GM19240 (cell line): ENCODE measurements at regions not wholly inside any gene's neighbourhood (a gene's known extent, or its start where the extent isn't known, plus 50 kb on each side); places are given as distances from the start of the nearest gene placed in this dataset.

Experiments
- DNase-seq: peaks from one replicate; pipeline ENCODE4 v3.0.0; 2011; ENCODE audit warnings: low spot score; ENCODE audit not compliant: insufficient read length

- DNase-seq, result no peak
Observed at GRCh38 chr3:70899816-70900215, 587.4 kb upstream of the MDFIC2 start.

- DNase-seq, result no peak
Observed at GRCh38 chr3:70890020-70890394, 577.6 kb upstream of the MDFIC2 start.

- DNase-seq, result no peak
Observed at GRCh38 chr3:70889162-70890019, 577.0 kb upstream of the MDFIC2 start.

- no peak for DNase-seq
Observed at GRCh38 chr3:70885636-70886035, 573.2 kb upstream of the MDFIC2 start.

- DNase-seq, result no peak
Observed at GRCh38 chr3:70882104-70882503, 569.7 kb upstream of the MDFIC2 start.

- no peak for DNase-seq
Observed at GRCh38 chr3:70880421-70880820, 568.0 kb upstream of the MDFIC2 start.

GRCh38 chr3:70876154-70876553 is 563.7 kb upstream of the MDFIC2 start:
- DNase-seq, result no peak

- no peak for DNase-seq
Observed at GRCh38 chr3:70874196-70874595, 561.8 kb upstream of the MDFIC2 start.

- DNase-seq, result no peak
Observed at GRCh38 chr3:70873686-70874085, 561.2 kb upstream of the MDFIC2 start.

- DNase-seq, result no peak
Observed at GRCh38 chr3:70871909-70872656, 559.6 kb upstream of the MDFIC2 start.

- DNase-seq, result no peak
Observed at GRCh38 chr3:70870576-70870975, 558.1 kb upstream of the MDFIC2 start.

GRCh38 chr3:70868561-70868960 is 556.1 kb upstream of the MDFIC2 start:
- DNase-seq, result no peak

GRCh38 chr3:70863049-70863448 is 550.6 kb upstream of the MDFIC2 start:
- DNase-seq, result no peak

- no peak for DNase-seq
Observed at GRCh38 chr3:70861855-70862254, 549.4 kb upstream of the MDFIC2 start.

- DNase-seq, result no peak
Observed at GRCh38 chr3:70861234-70861633, 548.8 kb upstream of the MDFIC2 start.

GRCh38 chr3:70857916-70858315 is 545.5 kb upstream of the MDFIC2 start:
- DNase-seq, result no peak

GRCh38 chr3:70856414-70857162 is 544.1 kb upstream of the MDFIC2 start:
- DNase-seq, result no peak

- no peak for DNase-seq
Observed at GRCh38 chr3:70855149-70855548, 542.7 kb upstream of the MDFIC2 start.

GRCh38 chr3:70854108-70854507 is 541.7 kb upstream of the MDFIC2 start:
- no peak for DNase-seq

- DNase-seq, result no peak
Observed at GRCh38 chr3:70853161-70853944, 540.9 kb upstream of the MDFIC2 start.
